B cell (primary cell): ENCODE measurements at regions not wholly inside any gene's neighbourhood (a gene's known extent, or its start where the extent isn't known, plus 50 kb on each side); places are given as distances from the start of the nearest gene placed in this dataset.

Experiments
- ATAC-seq: fragments of 200-7000 bp; cut with Tn5 transposase; one replicate; pipeline ENCODE4 v1.10.0; 2021; ENCODE audit warnings: low read depth, mild to moderate bottlenecking, moderate number of reproducible peaks, moderate library complexity
- CTCF ChIA-PET: fragments of 350-600 bp; sonication (Branson Sonifier 250); formaldehyde crosslinking; loops from one replicate; lab custom pipeline; 2021; ENCODE audit warnings: antibody characterized with exemption, inconsistent platforms; lab: Charles Lee
- POLR2A ChIA-PET: fragments of 350-600 bp; sonication (Branson Sonifier 250); formaldehyde crosslinking; loops from one replicate; lab custom pipeline; 2021; ENCODE audit warnings: antibody characterized with exemption; lab: Charles Lee
- DNase-seq: peaks from one replicate; pipeline ENCODE4 v3.0.0; 2013
- H2AFZ ChIP-seq: 2 replicates; pipeline ENCODE4 v1.6.1; 2012; ENCODE audit warnings: mild to moderate bottlenecking, low read depth, low read length; ENCODE audit not compliant: insufficient read depth, poor library complexity, severe bottlenecking
- H3K27ac ChIP-seq, 2 donors: 1 replicate in 1 of 2; 2 replicates in 1 of 2; pipeline ENCODE4 v1.5.1; 2012 to 2013; ENCODE audit warnings: low read length in 2 of 2, mild to moderate bottlenecking in 2 of 2, moderate library complexity in 1 of 2
- H3K27me3 ChIP-seq, 4 experiments: fragments of 200-600 bp in 1 of 4; sonication (generic) in 1 of 4; replicated peaks in 1 of 4; 1 replicate in 2 of 4; 2 replicates in 2 of 4; pipeline versions ENCODE4 v1.6.1 to v1.7.0; 2013 to 2016; ENCODE audit warnings: low read length in 3 of 4, mild to moderate bottlenecking in 2 of 4, mixed read lengths in 1 of 4, moderate library complexity in 1 of 4; ENCODE audit not compliant: insufficient read depth in 4 of 4, control insufficient read depth in 3 of 4; ENCODE audit errors: control extremely low read depth in 1 of 4
- H3K36me3 ChIP-seq, 2 experiments: replicated peaks in 1 of 2; 1 replicate in 1 of 2; 2 replicates in 1 of 2; pipeline versions ENCODE4 v1.6.1 to v1.7.1; 2013; ENCODE audit warnings: low read length in 1 of 2; ENCODE audit not compliant: insufficient read depth in 2 of 2, control insufficient read depth in 1 of 2; ENCODE audit errors: control extremely low read depth in 1 of 2, extremely low read depth in 1 of 2
- H3K4me1 ChIP-seq, 2 donors: fragments of 200-600 bp in 1 of 2; sonication (generic) in 1 of 2; 1 replicate in 1 of 2; 2 replicates in 1 of 2; pipeline versions ENCODE4 v1.5.1 to v1.6.1; 2013 to 2017; ENCODE audit warnings: low read length in 2 of 2; ENCODE audit not compliant: control insufficient read depth in 2 of 2, insufficient read depth in 2 of 2
- H3K4me2 ChIP-seq: replicated peaks from 2 replicates; pipeline ENCODE3; 2012; ENCODE audit warnings: mild to moderate bottlenecking, low read depth, low read length; ENCODE audit not compliant: poor library complexity, severe bottlenecking
- H3K4me3 ChIP-seq, 5 experiments: fragments of 200-600 bp in 1 of 5; sonication (generic) in 1 of 5; 1 replicate in 3 of 5; 2 replicates in 2 of 5; pipeline versions ENCODE4 v1.5.1 to v1.7.0; 2011 to 2016; ENCODE audit warnings: low read length in 4 of 5, mild to moderate bottlenecking in 4 of 5, low read depth in 2 of 5, control low read depth in 1 of 5, moderate library complexity in 1 of 5; ENCODE audit not compliant: insufficient read depth in 1 of 5; ENCODE audit errors: control extremely low read depth in 1 of 5, extremely low read depth in 1 of 5
- H3K79me2 ChIP-seq: fragments of 200-600 bp; sonication (generic); one replicate; pipeline ENCODE4 v1.6.0; 2016; ENCODE audit warnings: low read length; ENCODE audit not compliant: control insufficient read depth, insufficient read depth
- H3K9ac ChIP-seq: fragments of 200-600 bp; sonication (generic); 2 replicates; pipeline ENCODE4 v1.6.1; 2017; ENCODE audit warnings: mild to moderate bottlenecking, low read length, moderate library complexity
- H3K9me3 ChIP-seq, 3 donors: one replicate each; pipeline versions ENCODE4 v1.6.1 to v1.7.1; 2013; ENCODE audit warnings: low read length in 2 of 3; ENCODE audit not compliant: control insufficient read depth in 2 of 3, insufficient read depth in 1 of 3; ENCODE audit errors: control extremely low read depth in 1 of 3
- H4K20me1 ChIP-seq: 2 replicates; pipeline ENCODE4 v1.6.0; 2012; ENCODE audit warnings: mild to moderate bottlenecking, low read length; ENCODE audit not compliant: insufficient read depth, control insufficient read depth, poor library complexity, severe bottlenecking
- H3K27ac Mint-ChIP-seq: one replicate; pipeline ENCODE4 v1.8.0; 2021; ENCODE audit warnings: mixed read lengths
- H3K27me3 Mint-ChIP-seq: one replicate; pipeline ENCODE4 v1.8.0; 2021; ENCODE audit warnings: mixed read lengths
- H3K4me1 Mint-ChIP-seq: one replicate; pipeline ENCODE4 v1.8.0; 2021; ENCODE audit warnings: mixed read lengths
- H3K4me3 Mint-ChIP-seq: one replicate; pipeline ENCODE4 v1.8.0; 2021; ENCODE audit warnings: mixed read lengths
- H3K9me3 Mint-ChIP-seq: one replicate; pipeline ENCODE4 v1.8.0; 2022; ENCODE audit warnings: mixed read lengths; ENCODE audit not compliant: insufficient read depth
- EZH2 ChIP-seq: IDR thresholded peaks from 2 replicates; pipeline ENCODE4 v1.6.1; 2012; ENCODE audit warnings: borderline replicate concordance, low read depth, mild to moderate bottlenecking, moderate library complexity, low read length; ENCODE audit not compliant: insufficient read depth, poor library complexity, severe bottlenecking
- WGBS: methylation state at CpG from one replicate; pipeline ENCODE4 v1.1.5; 2013; ENCODE audit warnings: missing lambda C conversion rate; ENCODE audit not compliant: insufficient coverage; 5-methylcytosine and 5-hydroxymethylcytosine counted together
- intact Hi-C: fragments of 100-400 bp; cut with micrococcal nuclease; formaldehyde crosslinking; loops from one replicate; pipeline ENCODE4 v1.10.0; 2022
- TF ChIP-seq, protein P1 (sequence below): fragments of 200-600 bp; IDR thresholded peaks from one replicate; pipeline ENCODE4 v1.8.0; 2022; ENCODE audit warnings: antibody characterized with exemption, mild to moderate bottlenecking

GRCh38 chr1:82586473-82586872 is 785.7 kb downstream of the ADGRL2 start:
- H3K4me1 Mint-ChIP-seq: no peaks in the 10 kb centered on the region
- intact Hi-C loops: no loop called here
- no peaks in the 10 kb centered on the region for H3K9me3 Mint-ChIP-seq
- no peaks in the 10 kb centered on the region for H3K9me3 ChIP-seq
- H3K27ac ChIP-seq: no peak overlapping the region
- H3K9ac ChIP-seq: no peak overlapping the region
- H3K79me2 ChIP-seq: no peaks in the 10 kb centered on the region
- no peak overlapping the region for H3K4me2 ChIP-seq
- DNase-seq: no peak
- no peak overlapping the region for H2AFZ ChIP-seq
- no peaks in the 10 kb centered on the region for H4K20me1 ChIP-seq
- H3K4me3 Mint-ChIP-seq: no peak overlapping the region
- no peak for TF ChIP-seq EZH2
- TF ChIP-seq, protein P1, sequence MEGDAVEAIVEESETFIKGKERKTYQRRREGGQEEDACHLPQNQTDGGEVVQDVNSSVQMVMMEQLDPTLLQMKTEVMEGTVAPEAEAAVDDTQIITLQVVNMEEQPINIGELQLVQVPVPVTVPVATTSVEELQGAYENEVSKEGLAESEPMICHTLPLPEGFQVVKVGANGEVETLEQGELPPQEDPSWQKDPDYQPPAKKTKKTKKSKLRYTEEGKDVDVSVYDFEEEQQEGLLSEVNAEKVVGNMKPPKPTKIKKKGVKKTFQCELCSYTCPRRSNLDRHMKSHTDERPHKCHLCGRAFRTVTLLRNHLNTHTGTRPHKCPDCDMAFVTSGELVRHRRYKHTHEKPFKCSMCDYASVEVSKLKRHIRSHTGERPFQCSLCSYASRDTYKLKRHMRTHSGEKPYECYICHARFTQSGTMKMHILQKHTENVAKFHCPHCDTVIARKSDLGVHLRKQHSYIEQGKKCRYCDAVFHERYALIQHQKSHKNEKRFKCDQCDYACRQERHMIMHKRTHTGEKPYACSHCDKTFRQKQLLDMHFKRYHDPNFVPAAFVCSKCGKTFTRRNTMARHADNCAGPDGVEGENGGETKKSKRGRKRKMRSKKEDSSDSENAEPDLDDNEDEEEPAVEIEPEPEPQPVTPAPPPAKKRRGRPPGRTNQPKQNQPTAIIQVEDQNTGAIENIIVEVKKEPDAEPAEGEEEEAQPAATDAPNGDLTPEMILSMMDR: no peak
- POLR2A ChIA-PET: no interaction called here
- no peaks in the 10 kb centered on the region for H3K27me3 Mint-ChIP-seq
- no peaks in the 10 kb centered on the region for H3K36me3 ChIP-seq
- no peak overlapping the region for H3K27ac Mint-ChIP-seq
- H3K27me3 ChIP-seq: no peaks in the 10 kb centered on the region
- CTCF ChIA-PET: no interaction called here
- no peak for ATAC-seq
- H3K4me1 ChIP-seq: no peaks in the 10 kb centered on the region
- H3K4me3 ChIP-seq: no peak overlapping the region

GRCh38 chr1:82582347-82582746 is 781.6 kb downstream of the ADGRL2 start:
- H3K27me3 Mint-ChIP-seq: no peaks in the 10 kb centered on the region
- ATAC-seq (no peak), DNase-seq (no peak)
- Histone ChIP-seq H3K79me2 (no peaks in the 10 kb centered on the region), H3K4me3 (no peak overlapping the region), H3K4me2 (no peak overlapping the region), H2AFZ (no peak overlapping the region), H3K27me3 (no peaks in the 10 kb centered on the region), H3K9me3 (no peaks in the 10 kb centered on the region), H3K4me1 (no peaks in the 10 kb centered on the region), H3K9ac (no peak overlapping the region), H3K27ac (no peak overlapping the region), H4K20me1 (no peaks in the 10 kb centered on the region), H3K36me3 (no peaks in the 10 kb centered on the region)
- ChIA-PET POLR2A (no interaction called here), CTCF (no interaction called here)
- 86% methylated on average over 2 of the region's 3 CpGs for WGBS
- H3K27ac Mint-ChIP-seq: no peak overlapping the region
- TF ChIP-seq, protein P1: no peak
- no peak for TF ChIP-seq EZH2
- H3K4me3 Mint-ChIP-seq: no peak overlapping the region
- H3K9me3 Mint-ChIP-seq: no peaks in the 10 kb centered on the region
- intact Hi-C loops: no loop called here
- H3K4me1 Mint-ChIP-seq: no peaks in the 10 kb centered on the region
